HG02840 (cell line): ENCODE measurements at regions not wholly inside any gene's neighbourhood (a gene's known extent, or its start where the extent isn't known, plus 50 kb on each side); places are given as distances from the start of the nearest gene placed in this dataset.
"Not testable (repeated sequence)": the region's sequence is repeated elsewhere in the genome, so short reads cannot be mapped to it uniquely, and the experiment has no call there.

Source experiments
- ATAC-seq: cut with Tn5 transposase; IDR thresholded peaks from one replicate; pipeline ENCODE4 v1.9.1; 2021; ENCODE audit warnings: mild to moderate bottlenecking, moderate library complexity, moderate number of reproducible peaks; ENCODE audit not compliant: unreplicated experiment, low FRiP score

DNA sequence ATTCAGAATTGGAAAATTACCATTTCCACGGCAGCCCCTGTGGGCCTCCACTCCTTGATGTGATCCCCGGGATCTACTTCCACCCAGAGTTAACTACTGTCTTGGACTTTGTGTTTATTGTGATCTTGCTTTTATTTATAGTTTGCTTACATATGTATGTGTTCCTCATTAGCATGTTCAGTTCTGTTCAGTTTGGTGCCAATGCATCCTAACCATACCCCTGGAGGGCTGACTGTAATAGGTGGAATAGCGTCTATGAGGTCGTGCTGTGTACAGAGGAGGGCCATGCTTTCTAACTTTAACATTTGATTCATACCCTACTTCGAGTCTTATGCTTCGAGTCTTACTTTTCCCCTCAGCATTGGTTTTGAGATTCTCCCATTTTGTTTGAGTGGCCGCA lies 104.3 kb upstream of the SLC24A3 start:
- no peak for ATAC-seq

DNA sequence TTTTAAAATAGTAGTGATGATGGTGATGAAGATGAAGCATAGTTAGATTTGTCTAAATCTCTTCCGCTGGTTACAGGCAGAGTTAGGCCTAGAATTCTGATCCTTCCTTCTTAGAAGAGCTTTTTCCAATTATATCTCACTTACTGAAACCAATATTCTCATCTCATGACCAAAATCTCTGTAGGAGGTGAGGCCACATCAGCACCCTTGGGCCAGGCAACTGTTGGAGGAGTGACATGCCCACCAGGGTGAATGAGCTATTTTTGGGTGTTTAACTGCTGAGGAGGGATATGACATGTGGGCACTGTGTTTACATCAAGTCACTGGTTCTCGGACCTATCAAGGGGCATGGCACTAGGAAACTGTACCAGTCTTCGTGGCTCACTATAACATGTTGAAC lies 102.2 kb upstream of the SLC24A3 start:
- ATAC-seq = no peak

DNA sequence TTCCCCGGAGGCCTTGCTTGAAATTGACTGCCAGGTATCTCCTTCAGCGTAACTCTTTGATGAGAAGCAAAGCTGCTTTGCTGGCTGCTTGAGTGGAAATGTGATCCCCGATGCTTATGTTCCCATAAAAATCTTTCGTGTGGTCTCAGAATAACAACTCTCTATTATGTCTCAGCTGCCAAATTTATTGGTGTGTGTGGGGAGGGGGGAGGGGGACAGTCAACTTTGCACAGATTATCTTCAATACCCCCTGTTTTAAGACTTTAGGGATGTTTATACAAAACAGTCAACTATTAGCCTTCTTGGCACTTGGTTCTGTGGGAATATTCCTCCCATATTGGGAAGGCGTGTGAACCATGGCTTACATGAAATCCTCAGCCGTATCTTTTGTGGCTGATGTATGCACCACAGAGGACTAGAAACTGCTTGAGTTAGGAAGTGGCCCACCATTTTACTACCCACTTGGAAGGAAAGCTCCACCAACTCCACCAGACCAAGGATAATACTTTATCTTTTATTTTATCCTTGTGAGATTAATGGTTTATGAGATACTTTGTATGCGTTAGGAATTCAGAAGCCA lies 101.5 kb upstream of the SLC24A3 start:
- ATAC-seq = no peak

DNA sequence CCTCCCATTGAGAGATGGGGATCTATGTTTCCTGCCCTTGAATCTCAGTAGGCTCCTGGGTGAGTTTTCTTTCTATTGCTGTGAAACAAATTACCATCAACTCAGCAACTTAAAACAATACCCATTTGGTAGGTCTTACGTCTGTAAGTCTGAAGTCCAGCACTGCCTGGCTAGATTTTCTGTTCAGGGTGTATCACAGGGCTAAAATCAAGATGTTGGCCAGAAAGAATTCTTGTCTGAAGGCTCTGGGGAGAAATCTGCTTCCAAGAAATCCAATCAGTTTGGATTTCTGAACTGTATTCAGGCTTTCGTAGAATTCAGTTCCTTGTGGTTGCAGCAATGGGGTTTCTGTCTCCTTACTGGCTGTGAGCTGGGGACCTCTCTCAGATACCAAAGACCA lies 99.6 kb upstream of the SLC24A3 start:
- no peak for ATAC-seq

DNA sequence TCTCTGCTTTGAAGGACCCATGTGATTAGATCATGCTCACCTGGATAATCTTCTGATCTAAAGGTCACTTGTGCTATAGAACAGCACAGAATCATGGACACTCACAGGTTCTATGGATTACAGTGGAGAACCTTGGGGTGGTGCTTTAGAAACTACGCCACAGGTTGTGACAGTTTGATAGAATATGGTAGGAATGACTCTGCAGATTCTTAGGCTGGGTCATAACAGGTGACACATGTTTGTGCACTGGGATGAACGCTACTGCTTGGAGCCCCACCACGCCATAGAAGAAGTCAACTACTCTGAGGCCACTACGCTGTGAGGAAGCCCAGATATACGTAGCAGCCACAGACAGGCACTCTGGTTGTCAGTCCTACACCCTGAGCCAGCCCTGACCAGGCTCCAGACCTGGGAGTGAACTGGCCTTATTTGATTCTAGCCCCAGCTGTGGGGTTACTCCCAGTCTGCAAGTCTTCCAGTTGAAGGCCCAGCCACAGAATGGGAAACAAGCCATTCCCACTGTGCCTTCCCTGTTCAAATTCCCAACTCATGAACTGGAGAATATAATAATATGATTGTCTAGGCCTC lies 99.0 kb upstream of the SLC24A3 start:
- no peak for ATAC-seq

DNA sequence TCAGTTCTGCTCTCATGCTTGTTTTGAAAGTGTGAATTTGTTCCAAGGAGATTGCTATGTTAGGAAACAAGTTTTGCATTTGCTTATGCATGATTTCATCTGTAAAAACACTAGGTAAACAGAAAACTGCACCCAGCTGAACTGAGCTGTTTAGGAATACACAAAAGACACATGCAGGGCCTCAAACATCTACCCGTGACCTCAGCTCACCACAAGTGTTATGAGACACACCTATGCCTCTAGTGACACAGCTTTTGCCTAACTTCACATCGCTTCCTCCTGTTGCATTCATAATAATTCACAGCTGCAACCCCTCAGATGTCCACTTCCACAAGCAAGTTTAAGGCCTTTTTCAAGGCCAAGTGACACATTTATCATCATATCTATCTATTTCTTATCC lies 98.0 kb upstream of the SLC24A3 start:
- ATAC-seq = no peak

DNA sequence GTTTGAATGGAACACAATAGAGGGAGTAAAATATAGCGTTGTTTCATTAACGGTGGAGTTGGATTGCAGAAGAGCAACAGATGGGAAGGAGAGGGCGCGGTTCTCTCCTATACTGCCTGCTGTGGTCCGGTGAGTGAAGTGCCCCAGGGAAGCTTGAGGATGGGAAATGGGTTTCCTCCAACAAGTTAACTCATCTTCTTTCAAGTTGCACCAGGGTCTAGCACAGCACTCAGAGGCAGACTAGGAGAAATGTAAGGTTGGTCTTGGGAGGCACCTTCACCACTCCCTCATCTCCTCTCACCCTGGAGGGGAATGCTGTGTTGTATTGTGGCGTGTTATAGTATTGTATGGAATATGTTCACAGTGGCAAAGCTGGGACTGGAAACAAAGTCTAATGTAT lies 96.9 kb upstream of the SLC24A3 start:
- ATAC-seq = no peak

DNA sequence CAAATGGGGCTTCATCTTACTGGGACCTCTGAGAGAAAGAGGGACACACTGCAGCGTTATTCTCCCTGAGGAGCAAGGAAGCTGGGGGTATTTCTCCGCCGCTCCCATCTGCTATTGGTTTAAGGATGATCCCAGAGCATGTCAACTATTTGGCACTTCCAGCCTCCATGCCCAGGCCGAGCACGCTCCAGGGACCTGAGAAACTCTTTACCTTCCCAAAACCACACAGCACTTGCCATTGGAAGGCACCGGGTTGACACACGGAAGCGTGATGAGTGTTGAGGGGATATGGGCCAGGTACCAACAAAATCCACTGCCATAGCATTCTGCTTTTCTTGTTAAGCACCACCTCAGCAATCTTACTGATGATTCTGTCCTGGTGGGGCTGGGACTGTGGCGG lies 92.4 kb upstream of the SLC24A3 start:
- no peak for ATAC-seq

DNA sequence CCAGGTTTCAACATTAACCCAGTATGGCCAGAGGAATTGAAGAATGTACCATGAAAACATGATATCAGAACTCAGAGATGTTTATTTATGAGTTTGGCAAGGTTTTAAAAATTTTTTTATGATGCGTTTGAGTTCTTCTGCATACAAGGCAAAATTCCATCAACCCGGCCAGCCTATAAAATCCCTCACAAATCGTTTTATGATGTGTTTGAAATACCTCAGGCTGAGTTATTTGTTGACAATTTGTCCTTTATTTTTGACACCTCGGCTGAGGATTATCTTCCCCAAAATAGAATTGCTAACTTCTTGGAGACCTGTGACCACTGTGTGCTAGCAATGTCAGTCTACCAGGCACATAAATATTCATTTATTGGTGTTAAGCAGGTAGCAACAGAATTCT lies 91.9 kb upstream of the SLC24A3 start:
- ATAC-seq = no peak

DNA sequence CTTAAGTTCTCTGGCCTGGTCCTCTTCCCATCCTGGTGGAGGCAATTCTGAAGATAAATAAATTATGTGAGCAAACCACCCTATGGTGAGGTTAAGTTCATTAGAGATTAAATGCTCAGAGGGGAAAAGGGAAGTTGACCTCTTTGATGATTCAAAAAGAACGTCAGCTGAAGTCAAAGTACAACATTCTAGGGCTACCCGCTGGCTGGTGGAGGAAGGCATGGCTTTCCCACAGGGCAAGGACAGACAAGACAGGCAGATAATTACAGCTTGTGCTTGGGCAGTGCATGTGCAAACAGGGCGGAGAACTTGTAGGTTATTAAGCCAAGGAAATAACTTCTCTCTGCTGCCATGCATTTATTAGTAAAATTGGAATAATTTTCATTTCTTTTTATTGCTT lies 91.0 kb upstream of the SLC24A3 start:
- no peak for ATAC-seq

DNA sequence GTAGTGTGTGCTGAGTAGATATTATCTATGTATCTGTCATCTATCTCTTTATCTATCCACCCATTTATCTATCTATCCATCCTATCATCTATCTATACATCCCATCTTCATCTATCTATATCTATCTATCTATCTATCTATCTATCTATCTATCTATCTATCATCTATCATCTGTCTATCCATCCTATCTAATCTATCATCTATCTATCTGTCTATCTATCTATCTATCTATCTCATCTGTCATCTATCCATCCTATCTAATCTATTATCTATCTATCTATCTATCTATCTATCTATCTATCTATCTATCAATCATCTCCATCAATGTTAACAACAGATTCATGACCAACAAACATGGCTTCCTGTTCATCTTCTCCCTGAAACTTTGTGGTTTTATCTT lies 90.5 kb upstream of the SLC24A3 start:
- ATAC-seq = no peak

DNA sequence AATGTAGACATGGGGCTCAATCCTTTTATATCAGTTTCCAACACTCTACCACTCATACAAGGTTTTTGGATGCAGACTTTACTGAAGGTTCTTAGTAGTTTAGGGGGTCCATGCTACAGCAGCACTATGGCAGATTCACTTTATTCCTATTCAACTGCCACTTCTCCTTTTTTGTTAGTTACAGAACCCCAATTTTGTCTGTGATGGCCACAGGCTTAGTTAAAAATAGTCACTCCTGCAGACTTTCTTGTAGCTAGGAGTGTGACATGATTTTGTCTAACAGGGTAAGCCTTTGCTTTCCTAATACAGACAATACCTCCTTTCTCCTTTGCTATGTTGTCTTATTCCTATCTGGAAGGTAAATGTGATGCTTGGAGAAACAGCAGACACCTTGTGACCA lies 90.0 kb upstream of the SLC24A3 start:
- no peak for ATAC-seq

DNA sequence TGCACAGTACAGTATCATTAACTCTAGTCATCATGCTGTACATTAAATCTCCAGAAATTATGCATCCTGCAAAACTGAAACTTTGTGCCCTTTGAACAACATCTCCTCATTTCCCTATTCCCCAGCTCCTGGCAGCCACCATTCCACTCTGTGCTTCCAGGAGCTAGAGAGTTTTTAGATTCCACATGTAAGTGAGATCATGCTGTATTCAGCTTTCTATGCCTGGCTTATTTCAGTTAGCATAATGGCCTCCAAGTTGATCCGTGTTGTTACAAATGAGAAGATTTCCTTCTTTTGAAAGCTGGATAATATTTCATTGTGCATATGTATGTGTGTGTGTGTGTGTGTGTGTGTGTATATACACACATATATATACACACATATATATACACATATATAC lies 86.9 kb upstream of the SLC24A3 start:
- no peak for ATAC-seq

DNA sequence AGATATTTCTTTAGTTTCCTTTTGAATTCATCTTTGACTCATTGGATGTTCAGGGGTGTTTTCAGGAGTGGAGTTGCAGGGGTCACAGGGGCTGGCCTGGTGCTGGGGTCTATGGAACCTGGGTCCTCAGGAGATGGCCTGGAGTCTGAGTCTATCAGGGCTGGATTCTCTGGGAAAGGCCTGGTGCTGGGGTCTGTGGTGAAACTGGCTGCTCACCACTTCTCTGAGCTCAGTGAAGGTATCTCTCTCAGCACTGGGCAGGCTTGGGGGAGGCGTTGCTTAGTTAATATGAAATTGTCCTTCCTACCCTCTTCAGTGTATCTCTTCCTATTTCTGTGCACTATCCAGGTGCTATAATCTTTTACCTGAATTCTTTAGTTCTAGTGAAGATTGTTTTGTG lies 83.1 kb upstream of the SLC24A3 start:
- ATAC-seq = no peak

DNA sequence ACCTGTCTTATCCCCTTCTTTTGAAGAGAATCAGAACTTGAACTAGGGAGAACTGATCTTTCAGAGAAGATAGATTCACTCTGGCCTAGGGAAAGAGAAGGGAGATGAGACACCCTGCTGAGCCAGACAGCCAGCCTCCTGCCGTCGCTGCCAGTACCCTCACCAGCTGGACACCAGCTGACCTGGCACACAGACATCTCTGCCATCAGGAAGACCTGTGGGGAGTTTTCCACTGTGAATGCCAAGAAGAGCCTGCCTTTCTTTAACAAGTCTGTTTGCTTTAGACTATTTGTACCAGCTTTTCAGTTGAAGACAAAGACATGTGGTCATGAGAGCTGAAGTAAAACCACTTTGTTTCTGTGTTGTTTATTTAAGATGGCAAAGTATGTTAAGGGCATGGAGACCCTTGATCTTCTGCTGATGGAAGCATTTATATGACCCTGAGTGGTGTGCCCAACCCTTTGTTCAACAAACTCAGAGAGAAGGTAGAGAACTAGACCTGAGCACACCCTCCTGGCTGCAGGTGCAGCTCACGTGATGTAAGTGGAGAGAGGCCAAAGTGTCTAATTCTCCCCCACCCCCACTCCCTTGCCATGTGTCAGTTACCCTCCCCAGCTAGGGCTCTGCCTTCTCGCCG lies 82.3 kb upstream of the SLC24A3 start:
- ATAC-seq = no peak

DNA sequence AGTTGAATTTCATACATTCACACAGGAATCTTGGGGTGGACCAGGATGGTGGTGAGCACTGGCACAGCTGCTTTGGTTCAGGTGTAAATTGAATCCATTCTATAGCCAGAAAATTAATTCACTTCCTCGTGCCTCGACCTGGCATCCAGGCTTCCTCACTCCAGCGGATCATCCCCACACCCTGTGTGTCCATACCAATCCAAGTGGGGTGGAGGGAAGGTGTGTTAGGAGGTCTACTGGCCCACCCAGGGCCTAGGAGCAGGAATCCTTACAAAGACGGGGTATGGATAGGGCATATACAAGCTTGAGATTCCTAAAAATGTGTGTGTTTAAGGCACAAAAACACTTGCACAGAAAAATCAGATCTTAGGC lies 81.8 kb upstream of the SLC24A3 start:
- no peak for ATAC-seq

DNA sequence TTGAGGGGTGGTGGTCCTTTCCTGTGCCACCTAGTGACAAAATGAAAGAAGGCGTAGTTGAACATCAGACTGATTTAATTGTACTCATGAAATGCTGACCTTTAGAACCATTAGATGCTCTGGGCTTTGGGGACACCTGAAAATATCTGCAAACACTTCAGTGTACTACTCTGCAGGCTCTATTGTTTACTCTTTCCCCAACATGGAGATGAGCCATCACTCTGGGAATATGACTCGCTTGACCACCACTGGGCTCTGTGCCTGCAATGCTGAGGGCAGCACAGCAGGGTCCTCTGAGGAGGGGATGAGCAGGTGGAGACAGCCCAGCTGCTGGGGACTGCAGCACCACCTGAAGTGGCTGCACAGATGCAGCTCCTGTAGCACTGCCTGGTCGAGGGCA lies 74.8 kb upstream of the SLC24A3 start:
- ATAC-seq = no peak

DNA sequence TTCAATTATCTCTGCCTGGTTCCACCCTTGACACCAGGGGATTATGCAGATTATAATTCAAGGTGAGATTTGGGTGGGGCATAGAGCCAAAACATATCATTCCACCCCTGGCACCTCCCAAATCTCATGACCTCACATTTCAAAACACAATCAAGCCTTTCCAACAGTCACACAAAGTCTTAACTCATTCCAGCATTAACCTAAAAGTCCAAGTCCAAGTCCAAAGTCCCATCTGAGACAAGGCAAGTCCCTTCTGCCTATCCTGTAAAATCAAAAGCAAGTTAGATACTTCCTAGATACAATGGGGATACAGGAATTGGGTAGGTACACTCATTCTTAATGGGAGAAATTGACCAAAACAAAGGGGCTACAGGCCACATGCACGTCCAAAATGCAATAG lies 73.7 kb upstream of the SLC24A3 start:
- ATAC-seq = no peak

DNA sequence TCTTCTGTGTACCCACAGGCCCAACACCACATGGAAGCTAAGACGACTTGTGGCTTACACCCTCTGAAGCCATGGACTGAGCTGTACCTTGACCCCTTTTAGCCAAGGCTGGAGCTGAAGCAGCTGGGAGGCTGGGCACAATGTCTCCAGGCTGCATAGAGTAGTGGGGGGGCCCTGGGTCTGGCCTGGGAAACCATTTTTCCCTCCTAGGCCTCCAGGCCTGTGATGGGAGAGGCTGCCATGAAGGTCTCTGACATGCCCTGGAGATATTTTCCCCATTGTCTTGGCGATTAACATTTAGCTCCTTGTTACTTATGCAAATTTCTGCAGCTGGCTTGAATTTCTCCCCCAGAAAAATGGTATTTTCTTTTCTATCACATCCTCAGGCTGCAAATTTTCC lies 72.9 kb upstream of the SLC24A3 start:
- not testable (repeated sequence) for ATAC-seq

DNA sequence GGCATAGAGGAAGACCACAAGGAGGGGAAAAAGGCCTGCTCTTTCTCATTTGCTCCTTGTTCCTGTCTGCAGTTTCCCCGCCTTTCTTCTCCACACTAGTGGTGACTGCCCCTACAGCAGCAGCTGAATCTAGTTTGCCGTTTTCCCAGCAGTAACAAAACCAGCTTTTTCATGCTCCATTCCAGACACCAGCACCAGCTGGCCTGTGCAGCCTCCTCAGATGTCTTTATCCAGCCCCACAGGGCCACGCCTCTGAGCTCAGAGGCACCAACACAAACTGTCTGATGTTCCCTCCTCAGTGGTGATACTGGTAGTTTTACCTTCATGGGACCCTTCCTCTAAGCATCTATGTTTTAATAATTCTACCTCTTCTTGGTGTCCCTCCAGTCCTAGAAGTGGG lies 70.4 kb upstream of the SLC24A3 start:
- ATAC-seq = no peak

DNA sequence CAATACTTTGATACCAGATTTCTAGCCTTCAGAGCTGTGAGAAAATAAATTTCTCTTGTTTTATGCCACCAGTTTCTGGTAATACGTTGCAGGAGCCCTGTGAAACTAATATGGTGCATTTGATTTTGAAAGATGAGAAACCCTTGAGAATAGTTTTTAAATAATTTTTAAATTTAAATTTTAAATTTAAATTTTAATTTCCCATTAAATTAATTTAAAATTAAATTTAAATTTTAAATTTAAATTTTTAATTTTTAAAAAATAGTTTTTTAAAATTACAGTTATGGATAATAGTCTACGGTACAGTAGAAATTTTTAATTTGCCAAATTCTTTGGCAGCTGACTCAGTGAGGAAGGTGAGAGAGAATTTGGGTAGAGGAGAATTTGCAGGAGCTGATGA lies 68.6 kb upstream of the SLC24A3 start:
- ATAC-seq = no peak

DNA sequence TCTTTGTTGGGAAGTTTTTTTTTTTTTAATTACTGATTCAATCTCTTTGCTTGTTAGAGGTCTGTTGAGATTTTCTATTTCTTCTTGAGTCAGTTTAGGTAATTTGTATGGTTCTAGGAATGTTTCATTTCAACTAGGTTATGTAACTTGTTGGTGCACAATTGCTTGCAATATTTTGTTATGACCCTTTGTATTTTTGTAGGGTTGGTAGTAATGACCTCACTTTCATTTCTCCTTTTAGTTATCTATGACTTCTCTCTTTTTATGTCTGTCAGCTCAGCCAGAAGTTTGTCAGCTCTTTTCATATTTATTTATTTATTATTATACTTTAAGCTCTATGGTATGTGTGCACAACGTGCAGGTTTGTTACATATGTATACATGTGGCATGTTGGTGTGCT lies 51.1 kb upstream of the SLC24A3 start:
- ATAC-seq = no peak
